ENCODE measurements at regions not wholly inside any gene's neighbourhood (a gene's known extent, or its start where the extent isn't known, plus 50 kb on each side); places are given as distances from the start of the nearest gene placed in this dataset.

DNA sequence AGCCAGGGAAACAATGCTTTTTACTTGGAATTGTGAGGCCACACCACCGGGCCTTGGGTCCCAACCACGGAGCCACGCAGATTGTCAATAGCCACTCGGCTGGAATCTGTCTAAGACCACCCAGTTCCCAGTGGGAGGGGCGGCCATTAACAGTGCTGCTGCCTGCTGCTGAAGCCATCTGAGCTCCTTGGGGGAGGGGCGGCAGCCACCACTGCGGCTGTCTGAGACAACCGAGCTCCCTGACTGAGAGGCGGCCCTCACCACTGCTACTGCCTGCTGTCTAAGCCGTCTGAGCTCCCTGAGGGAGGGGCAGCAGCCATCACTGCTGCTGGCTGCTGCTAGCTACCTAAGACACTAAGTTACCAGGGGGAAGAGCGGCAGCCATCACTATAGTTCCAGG is 64.3 kb downstream of the DMRTA2 start:
- no peak for DNase-seq

DNA sequence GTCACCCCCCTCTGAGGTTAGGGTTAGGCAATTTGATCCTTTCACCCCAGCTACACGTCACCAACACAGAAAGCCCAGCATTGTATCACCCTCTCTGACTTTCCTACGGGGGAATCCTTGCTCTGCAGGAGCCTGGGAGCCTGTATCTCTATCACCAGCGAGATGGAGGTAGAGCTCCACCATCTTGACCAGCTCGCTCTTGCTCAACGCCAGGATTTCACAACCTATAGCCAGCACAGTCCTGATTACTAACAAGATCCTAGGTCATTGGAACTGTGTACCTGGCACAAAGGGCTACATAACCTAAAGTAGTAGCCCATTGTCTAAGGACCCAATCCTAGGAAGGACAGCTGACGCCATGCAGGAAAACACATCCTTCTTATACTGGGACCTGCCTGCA is 66.1 kb downstream of the DMRTA2 start:
- DNase-seq: no peak

DNA sequence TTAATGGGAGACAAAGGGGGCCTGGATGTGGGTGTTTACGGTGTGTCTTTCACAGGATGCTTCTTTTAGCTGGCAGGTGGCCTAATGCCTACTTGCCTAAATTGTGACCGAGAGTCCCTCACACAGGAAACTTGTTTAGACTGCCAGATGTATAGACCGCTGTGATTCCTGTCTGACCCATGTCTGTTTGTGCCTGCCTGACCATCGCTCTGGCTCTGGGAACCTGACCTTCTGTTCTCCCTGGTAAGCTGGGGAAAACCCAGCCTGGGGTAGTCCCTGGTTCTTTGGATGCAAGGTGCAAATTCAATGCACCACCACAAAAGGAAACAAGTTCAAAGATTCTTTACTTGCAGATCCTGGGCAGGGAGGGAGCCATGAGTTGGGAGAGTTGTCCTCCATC is 68.4 kb downstream of the DMRTA2 start:
- DNase-seq: no peak

DNA sequence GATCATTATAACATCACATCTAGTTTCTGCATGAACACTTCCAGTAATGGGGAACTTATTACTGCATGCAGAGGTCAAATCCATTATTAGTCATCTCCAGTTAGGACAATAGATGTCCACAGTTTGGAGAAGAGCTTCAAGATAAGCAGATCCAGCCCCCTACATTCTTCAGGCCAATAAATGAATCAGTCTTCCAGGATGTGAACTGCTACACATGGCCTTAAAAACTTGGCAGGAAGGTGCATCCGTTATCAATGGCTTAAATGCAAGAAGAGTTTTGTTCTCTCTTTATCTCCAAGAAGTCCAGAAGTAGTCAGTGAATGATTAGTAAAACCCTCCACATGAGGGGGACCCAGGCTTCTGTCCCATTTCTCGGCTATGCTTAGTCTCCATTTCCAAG is 70.8 kb downstream of the DMRTA2 start:
- DNase-seq: no peak

DNA sequence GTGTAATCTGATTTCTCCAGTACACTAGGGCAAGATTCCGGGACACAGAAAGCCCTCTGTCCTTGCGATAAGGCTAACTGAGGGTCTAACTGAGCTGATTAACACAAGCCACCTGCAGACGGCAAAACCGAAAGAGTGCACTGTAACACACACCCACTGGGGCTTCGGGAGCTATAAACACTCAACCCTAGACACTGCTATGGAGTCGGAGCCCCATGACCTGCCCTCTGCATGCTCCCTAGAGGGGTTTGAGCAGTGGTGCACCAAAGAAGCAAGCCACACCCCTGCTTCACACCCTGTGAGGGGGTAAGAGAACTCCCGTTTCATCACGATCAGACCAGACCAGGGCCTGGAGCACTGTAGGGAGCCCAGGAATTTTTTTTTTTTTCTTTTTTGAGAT is 72.4 kb downstream of the DMRTA2 start:
- no peak for DNase-seq

DNA sequence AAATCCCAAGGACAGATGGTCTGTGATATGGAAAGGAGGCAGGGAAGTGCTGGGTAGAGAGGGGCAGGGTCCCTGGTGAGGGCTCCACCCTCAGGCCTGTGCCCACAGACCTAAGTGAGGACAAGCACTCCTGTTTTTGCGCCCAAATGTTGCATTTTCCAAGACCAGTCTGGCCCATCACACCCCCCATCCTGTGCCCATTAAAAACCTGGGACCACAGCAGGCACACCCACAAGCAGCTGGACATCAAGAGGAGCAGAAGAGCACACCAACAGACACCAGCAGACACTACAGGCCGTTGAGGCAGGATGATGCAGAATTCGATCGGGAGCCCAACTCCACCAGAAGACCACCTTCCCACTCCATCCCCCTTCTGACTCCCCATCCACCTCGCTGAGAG is 72.8 kb downstream of the DMRTA2 start:
- no peak for DNase-seq

DNA sequence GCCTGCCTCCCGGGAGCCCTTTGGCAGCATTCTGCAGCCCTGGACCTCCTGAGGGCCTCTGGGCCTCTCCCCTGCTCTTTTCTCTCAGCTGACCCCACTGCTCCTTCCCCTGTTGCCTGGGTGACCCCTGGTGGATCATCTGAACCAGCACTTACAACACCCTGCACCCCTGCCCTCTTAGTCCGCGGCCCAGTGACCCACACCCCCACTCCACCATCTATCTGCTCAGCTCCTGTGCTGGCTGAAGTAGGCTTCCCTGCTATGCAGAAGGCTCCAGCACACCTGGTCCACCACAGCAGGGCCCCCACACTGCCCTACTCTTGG is 74.0 kb downstream of the DMRTA2 start:
- DNase-seq: no peak

DNA sequence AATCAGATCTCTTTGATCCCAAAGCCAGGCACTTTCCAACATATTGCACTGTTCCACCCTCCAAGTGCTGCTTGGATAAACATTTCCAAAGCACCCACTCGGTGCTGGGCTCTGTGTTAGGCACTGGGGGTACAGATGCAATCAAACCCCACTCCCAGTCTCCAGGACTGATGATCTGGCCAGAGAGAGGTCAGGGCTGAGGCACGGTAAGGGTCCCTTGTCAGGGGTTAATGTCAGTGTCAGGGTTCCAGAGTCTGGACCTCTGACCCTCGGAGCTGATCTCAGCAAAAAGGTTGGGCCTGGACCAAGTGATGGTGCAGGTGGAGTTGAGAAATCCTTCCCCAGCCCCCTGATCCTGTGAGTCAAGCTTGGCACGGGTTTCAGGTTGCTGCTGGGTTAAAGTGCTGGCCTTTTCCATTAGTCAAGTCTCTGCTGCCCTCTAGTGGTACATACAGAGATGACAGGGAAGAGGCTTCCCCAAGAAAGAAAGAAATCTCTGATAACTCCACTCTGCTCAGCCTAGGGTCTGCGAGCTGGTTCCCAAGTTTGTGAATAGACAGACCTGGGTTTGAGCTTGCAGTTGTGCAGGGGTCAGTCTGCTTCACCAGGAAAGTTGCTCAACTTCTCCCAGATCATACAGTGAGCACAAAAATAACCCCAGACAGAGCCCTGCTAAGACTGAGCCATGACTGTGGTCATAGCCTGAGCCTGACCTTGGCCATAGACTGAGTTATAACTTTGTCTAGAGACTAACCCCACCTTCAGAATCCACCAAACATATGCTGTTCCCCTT is 74.6 kb downstream of the DMRTA2 start:
- peak; percentile 58 for DNase-seq

DNA sequence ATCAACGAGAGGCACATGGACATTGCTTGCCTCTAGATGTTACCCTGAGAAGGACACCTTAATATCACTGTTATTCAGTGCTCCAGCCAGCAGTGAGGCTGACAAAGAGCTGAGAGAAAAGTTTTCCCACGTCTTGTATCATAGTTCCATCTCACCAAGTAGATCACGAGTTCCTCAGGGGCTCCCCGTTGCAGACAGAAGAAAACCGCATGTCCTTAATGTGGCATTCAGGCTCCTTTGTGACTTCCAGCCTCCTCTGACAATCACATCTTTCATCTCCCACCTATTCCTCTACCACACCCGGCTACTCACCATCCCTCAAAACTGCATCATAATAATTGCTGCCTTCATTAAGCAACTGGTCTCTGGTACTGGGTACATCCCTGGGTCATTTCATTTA is 75.3 kb downstream of the DMRTA2 start:
- no peak for DNase-seq

DNA sequence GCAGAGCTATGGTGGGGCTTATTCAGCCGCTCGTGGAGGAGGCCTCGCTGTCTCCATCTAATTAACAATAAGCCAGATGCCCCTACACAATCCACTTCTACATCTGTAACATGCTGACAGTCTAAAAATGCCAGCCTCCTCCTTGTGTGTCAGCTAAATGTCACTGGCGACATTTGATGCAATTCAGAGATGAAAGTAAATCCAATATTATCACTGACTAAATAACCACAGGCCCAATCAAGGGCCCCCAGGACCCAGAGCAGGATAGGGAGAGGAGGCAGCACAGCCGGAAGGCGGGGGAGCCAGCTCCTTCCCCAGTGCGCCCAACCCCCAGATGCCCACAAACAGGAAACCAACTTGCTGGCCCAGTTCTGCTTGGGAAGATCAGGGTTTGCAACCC is 76.6 kb downstream of the DMRTA2 start:
- no peak for DNase-seq

DNA sequence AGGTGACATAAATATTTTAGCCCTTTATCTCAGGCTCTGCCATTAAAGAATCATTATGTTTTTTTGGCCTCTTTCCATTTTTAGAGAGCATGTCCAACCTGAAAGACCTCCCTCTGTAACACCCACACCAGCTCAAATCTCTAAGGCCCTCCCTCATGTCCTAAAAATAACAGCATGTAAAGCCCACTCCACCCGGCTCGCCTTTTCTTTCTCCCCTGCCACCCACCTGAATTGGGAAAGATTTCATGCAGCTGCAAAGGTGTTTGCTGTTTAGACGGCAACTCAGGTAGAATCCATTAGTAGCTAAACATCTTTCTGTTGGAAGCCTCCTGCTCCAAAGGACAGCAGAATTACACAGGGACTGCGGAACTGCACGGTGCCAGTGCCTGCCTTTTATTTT is 79.9 kb downstream of the DMRTA2 start:
- no peak for DNase-seq

DNA sequence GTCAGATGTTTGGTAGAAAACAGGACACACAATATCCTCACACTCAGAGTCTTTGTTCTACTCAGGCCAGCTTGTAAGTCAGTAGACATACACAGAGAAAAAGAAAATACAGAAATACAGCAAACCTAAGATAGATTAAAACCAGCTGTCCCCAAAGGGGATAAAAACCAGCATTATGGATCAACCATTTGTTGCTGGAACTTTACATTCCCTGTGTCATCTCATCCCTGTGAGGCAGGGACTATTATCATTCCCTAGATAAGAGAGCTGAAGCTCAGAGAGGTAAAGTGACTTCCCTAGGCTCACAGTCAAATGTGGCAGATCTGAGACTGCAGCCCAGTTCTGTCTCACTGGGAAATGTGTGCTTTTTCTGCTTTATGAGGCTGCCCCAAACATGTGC is 80.7 kb downstream of the DMRTA2 start:
- no peak for DNase-seq

DNA sequence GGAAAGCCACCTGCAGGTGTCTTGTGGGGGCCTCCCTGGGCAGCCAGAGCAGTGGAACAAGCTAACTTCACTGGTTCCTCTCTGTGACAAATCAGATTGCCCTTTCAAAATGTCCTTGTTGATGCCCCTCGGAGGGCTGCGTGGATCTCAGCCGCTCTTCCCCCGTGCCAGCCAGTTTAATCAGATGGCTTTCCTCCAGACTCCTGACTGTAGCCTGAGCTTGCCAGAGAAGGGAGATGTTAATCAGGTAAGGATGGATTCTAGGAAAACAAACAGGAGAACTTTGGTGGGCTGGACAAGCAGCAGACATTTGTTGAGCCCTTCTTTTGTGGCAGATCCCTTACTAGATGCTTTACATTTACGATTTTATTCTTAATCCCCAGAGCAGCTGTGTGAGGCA is 88.2 kb downstream of the DMRTA2 start:
- no peak for DNase-seq

DNA sequence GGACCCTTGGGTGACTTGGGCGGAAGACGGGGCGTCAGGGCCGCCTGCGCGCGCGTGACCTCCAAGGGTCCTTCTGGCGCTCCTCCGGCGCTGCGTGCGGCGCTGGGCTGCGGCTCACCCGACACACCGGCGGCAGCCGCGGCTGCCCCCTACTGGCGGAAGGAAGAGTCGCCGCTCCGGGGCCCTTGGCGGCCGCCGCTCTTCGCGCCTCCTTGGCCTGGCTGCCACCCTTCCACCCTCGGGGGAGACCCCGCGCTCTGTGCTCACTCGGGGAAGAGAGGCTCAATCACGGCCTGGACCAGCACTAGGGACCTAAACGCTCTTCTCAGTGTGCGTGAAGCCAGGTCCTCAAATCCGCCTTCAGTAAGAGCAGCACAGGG is 89.7 kb downstream of the DMRTA2 start:
- DNase-seq: peak; percentile 39

DNA sequence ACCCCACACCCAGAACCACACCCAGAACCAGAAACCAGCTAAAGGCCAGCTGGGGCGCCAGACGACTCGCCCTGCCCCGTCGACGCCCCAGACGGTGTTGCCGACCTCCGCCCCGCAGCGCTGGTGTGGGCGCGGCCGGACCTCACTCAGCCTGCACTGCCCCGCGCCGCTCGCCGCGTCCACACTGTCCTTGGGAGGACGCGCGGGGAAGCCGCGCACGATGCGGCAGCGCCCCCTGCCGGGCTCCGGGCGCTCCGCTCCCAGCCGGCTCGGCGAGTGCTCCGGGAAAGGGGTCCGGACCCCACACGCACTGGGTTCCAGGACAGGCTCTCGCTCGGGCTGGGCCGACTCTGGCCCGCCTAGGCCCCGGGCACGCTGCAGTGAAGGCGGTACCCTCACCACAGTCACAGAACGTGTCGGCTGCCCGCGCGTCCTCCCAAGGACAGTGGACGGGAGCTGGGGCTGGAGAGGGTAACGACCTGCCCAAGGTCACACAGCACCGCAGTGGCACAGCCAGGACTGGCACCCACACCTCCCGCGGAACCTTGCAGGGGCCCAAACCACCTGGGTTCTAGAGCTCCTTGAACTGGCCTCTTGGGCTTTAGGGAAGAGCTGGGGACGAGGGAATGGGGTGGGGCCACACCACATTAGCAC is 90.2 kb downstream of the DMRTA2 start:
- peak; percentile 65 for DNase-seq

DNA sequence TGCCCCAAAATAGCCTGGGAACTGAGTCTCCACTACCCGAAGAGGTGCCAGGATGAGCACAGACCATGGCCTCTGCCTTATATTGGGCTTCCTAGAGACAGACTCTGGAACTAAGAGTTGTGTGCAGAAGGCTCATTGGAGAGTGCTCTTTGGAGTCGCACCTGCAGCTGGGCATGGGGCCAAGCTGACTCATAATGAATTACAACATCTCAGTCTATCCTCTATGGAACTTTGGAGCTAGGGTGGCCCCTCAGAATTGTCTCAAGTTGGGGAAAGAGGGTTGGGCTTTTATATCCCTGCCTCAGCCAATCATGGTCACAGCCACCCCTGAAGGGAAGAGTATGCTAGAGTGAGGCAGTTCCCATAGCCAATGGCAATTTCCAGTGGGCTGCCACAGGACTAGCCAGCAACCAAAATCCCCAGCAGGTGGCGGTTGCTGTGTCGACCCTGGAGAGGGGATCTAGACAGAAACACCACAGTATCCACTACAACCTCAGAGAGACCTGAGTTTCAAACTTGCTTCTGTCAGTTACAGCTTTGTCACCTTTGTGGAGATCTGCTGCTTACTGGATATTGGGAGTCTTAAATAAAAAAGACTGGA is 93.8 kb downstream of the DMRTA2 start:
- no peak for DNase-seq

DNA sequence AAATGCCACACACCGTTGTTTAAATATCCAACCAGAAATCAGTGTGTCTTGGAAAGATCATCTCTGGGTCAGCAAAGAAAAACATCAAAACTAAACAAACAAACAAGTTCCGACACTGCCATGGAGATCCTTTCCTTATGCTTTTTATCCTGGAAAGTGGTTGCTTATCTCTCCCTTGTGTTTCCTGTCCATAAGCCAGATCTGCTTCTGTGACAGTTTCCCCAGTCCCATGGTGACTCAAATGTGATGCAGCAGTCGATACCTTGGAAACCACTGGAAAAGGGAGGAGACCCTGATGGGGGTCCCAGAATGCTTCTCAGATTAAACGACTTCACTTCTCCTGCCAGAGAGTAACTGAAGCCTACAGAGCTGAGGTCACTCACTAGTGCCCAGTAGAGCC is 94.7 kb downstream of the DMRTA2 start:
- no peak for DNase-seq

DNA sequence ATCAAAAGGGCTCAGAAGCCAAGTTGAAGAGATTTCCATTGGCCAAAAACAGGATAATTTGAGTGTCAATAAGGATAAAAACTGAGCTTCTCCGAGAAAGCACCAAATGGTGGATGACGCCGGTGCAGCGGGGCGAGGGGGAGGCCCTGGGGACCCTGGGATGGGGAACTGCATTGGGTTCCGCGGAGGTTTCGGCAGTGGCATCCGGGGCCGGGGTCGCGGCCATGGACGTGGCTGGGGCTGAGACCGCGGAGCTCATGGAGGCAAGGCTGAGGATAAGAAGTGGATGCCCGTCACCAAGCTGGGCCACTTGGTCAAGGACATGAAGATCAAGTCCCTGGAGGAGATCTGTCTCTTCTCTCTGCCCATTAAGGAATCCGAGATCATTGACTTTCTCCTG is 97.2 kb downstream of the DMRTA2 start:
- no peak for DNase-seq

DNA sequence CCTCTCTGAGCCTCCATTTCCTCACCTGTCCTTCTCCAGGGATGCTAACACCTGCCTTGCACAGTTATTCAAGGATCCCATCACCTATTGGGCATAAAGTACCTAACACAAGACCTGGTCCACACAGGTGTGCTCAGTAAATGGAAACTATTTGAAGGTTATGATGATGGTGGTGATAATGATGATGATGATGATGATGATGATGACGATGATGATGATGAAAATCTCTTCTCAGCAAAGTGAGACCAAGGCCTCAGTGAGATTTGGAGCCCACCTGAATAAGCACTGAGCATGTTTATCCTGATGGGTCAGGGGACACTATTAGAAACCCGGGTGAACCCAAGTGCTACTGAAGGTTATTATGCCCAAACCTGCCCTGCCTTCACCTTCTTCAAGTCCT is 100.7 kb downstream of the DMRTA2 start:
- no peak for DNase-seq

DNA sequence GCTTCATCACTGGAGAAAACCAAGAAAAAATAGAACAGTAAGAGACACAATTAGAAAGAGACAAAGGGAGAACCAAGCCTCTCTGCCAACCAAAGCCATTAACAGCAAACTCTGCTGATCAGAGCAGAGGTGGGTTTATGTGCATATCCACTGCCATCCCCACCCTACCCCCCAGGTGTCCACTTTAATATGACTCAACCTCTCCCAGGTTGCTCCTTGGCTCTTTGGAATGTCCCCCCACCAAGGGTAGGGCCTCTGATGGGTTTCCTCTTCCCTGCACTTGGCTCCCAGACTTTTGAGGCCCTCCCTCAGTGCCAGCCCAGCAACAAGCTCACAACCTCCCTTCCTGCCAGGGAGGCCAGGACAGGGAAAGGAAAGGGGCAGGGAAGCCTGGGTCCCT is 104.8 kb downstream of the DMRTA2 start:
- no peak for DNase-seq

DNA sequence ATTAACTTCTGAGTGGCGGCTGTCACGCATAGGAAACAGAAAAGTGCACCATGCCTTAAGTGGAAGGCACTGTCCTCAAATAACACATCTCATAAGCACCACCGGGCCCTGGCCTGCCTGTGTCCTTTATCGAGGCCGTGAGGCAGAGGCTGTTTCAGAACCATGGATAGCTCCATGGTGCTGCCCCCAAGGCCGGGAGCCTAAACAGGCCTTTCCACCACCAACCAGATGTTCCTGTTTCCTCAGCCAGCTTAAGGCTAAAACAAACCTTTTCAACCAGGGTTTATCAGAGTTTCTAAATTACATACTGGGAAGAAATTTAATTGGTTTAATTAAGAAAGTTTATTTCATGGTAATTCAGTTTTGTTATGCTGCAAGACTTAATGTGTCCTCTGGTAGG is 114.4 kb downstream of the DMRTA2 start:
- peak; percentile 62 for DNase-seq

DNA sequence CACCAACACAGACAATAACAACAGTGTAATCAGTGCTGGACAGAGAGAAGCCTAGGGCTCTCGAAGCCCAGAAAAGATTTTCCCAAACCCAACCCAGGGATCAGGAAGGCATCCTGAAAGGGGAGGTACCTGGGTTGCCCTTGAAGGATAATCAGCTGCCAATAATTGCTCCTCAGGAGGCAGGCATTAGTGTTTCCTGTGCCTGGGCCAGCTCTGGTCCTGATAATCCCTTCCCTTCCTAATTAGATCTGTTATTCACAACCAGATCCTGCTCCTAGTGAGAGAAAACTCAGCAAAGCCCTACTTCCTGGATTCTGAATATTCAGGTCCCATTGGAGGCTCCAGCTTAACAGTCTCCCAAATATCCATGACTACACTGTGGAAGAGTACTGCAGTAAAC is 117.4 kb downstream of the DMRTA2 start:
- no peak for DNase-seq

DNA sequence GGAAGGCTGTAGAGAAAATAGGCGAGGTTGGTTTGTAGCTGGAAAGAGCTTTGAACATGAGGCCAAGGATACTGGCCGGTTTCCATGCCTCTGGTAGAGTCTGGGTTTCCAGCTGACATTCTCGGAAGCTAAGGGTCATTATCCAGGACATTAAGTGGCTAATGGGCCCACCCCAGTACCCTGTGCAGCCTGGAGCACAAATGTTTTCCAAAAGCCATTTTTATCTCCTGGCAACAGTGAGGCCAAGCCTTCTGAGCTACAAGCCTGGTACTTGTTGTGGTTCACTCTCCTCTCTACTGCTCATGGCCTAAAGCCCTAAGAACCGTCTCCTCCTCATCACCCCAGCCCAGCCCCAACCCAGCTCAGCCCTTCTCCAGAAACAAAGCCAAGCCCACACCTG is 122.9 kb downstream of the DMRTA2 start:
- no peak for DNase-seq

DNA sequence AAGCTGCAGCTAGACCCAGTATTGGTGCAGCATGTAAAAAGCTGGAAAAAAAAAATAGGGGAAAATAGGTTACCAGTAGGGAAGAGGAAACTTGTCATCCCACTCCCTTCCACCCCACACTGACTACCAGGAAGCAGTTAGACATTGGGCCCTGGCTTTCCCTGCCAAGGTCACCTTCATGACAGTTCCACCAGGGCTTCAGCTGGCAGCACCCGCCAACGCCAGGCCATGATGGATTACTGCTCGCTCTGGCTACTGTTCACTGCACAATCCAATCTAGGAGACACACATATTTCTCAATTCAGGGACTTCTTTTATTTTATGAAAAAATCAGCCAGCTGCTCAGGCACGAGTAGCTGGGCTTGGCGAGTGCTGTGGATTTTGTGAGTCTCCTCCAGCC is 127.7 kb downstream of the DMRTA2 start:
- no peak for DNase-seq

DNA sequence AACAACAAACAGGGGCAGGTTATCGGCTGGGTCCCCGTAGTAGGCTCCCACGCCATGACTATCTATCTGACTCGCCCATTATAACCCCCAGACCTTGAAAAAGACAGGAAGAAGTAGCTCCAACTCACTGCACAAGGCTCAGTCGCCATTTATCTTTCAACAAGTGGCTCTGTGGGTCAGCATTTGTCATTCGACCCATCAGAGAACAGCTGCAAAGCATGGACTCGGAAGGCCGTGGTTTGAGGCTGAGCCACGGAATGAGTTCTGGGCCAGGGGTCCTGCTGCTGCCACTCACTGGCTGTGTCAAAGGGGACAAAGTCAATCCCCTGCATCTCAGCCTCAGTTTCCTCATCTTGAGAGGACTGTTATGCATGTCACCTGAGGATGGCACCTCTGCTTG is 131.0 kb downstream of the DMRTA2 start:
- DNase-seq: no peak

Measured in right hindlimb (tissue), 1 donor.